GM23338 (cell line): ENCODE measurements at regions not wholly inside any gene's neighbourhood (a gene's known extent, or its start where the extent isn't known, plus 50 kb on each side); places are given as distances from the start of the nearest gene placed in this dataset.

Experiments used
- ATAC-seq: fragments of 200-7000 bp; cut with Tn5 transposase; 3 replicates; pipeline ENCODE4 v1.9.1; 2020
- DNase-seq: peaks from one replicate; pipeline ENCODE4 v3.0.0-alpha.2; 2015; ENCODE audit warnings: low spot score
- H2AFZ ChIP-seq: fragments of 200-600 bp; sonication (generic); 2 replicates; pipeline ENCODE4 v1.8.0; 2016; ENCODE audit warnings: antibody characterized with exemption, mild to moderate bottlenecking, moderate library complexity
- H3F3A ChIP-seq: fragments of 200-600 bp; sonication (generic); replicated peaks from 2 replicates; pipeline ENCODE4 v1.8.0; 2017; ENCODE audit warnings: antibody characterized with exemption, mixed run types, low read depth
- H3K27ac ChIP-seq: fragments of 200-600 bp; sonication (generic); 2 replicates; pipeline ENCODE4 v1.6.1; 2016; ENCODE audit warnings: low read depth
- H3K27me3 ChIP-seq: fragments of 200-600 bp; sonication (generic); 2 replicates; pipeline ENCODE4 v1.8.0; 2016; ENCODE audit warnings: mild to moderate bottlenecking, mixed run types, moderate library complexity; ENCODE audit not compliant: insufficient read depth
- H3K36me3 ChIP-seq: fragments of 200-600 bp; sonication (generic); 2 replicates; pipeline ENCODE4 v1.8.0; 2016; ENCODE audit warnings: mild to moderate bottlenecking; ENCODE audit not compliant: insufficient read depth
- H3K4me1 ChIP-seq: fragments of 200-600 bp; sonication (generic); 2 replicates; pipeline ENCODE4 v1.8.0; 2016; ENCODE audit warnings: mild to moderate bottlenecking, moderate library complexity; ENCODE audit not compliant: insufficient read depth
- H3K4me2 ChIP-seq: fragments of 200-600 bp; sonication (generic); 2 replicates; pipeline ENCODE4 v1.7.1; 2017; ENCODE audit warnings: mixed run types
- H3K4me3 ChIP-seq: fragments of 200-600 bp; sonication (generic); 2 replicates; pipeline ENCODE4 v1.6.1; 2016; ENCODE audit warnings: mixed run types
- H3K79me2 ChIP-seq: fragments of 200-600 bp; sonication (generic); replicated peaks from 2 replicates; pipeline ENCODE4 v1.8.0; 2017; ENCODE audit warnings: mild to moderate bottlenecking; ENCODE audit not compliant: insufficient read depth
- H3K9me2 ChIP-seq: fragments of 200-600 bp; sonication (generic); 2 replicates; pipeline ENCODE4 v1.8.0; 2017; ENCODE audit not compliant: insufficient read depth
- H4K20me1 ChIP-seq: fragments of 200-600 bp; sonication (generic); replicated peaks from 2 replicates; pipeline ENCODE4 v1.8.0; 2017; ENCODE audit warnings: mild to moderate bottlenecking; ENCODE audit not compliant: insufficient read depth
- H3K27ac Mint-ChIP-seq: 2 replicates; pipeline ENCODE4 v1.8.0; 2020; ENCODE audit warnings: inconsistent platforms, mild to moderate bottlenecking, moderate library complexity, mixed read lengths
- H3K27me3 Mint-ChIP-seq: 3 replicates; pipeline ENCODE4 v1.8.0; 2022; ENCODE audit warnings: low read depth, mild to moderate bottlenecking, moderate library complexity, mixed read lengths, inconsistent platforms; ENCODE audit not compliant: insufficient read depth, poor library complexity
- H3K36me3 Mint-ChIP-seq: 3 replicates; pipeline ENCODE4 v1.8.0; 2021; ENCODE audit warnings: low read depth, mild to moderate bottlenecking, inconsistent platforms, moderate library complexity, mixed read lengths
- H3K4me1 Mint-ChIP-seq: 3 replicates; pipeline ENCODE4 v1.8.0; 2020; ENCODE audit warnings: mild to moderate bottlenecking, inconsistent platforms, mixed read lengths
- H3K4me3 Mint-ChIP-seq: 3 replicates; pipeline ENCODE4 v1.8.0; 2021; ENCODE audit warnings: moderate library complexity, mild to moderate bottlenecking, inconsistent platforms, mixed read lengths
- H3K9me3 Mint-ChIP-seq: 3 replicates; pipeline ENCODE4 v1.8.0; 2020; ENCODE audit warnings: moderate library complexity, mild to moderate bottlenecking, inconsistent platforms, mixed read lengths
- CREB1 ChIP-seq: fragments of 250-450 bp; sonication (Bioruptor Pico); IDR thresholded peaks from 2 replicates; pipeline ENCODE4 v1.5.0; 2020; ENCODE audit warnings: low read depth, mild to moderate bottlenecking, moderate library complexity
- EZH2 ChIP-seq: fragments of 200-600 bp; sonication (generic); IDR thresholded peaks from one replicate; pipeline ENCODE4 v1.8.0; 2017; ENCODE audit warnings: antibody characterized with exemption, mild to moderate bottlenecking, low read depth; ENCODE audit not compliant: unreplicated experiment
- EZH2phosphoT487 ChIP-seq: fragments of 200-600 bp; sonication (generic); IDR thresholded peaks from one replicate; pipeline ENCODE4 v1.8.1; 2018; ENCODE audit warnings: antibody characterized with exemption; ENCODE audit not compliant: unreplicated experiment
- JUNB ChIP-seq: IDR thresholded peaks from one replicate; pipeline ENCODE4 v1.6.1; 2016; ENCODE audit warnings: antibody characterized with exemption; ENCODE audit not compliant: unreplicated experiment
- NANOG ChIP-seq: IDR thresholded peaks from 2 replicates; pipeline ENCODE4 v1.6.1; 2016; ENCODE audit warnings: antibody characterized with exemption, borderline replicate concordance
- POLR2AphosphoS5 ChIP-seq: IDR thresholded peaks from 2 replicates; pipeline ENCODE4 v1.6.1; 2016; ENCODE audit warnings: antibody characterized with exemption, low read depth
- STAT1 ChIP-seq: IDR thresholded peaks from one replicate; pipeline ENCODE4 v1.6.1; 2016; ENCODE audit warnings: antibody characterized with exemption; ENCODE audit not compliant: unreplicated experiment
- ZNF114 ChIP-seq: fragments of 250-450 bp; sonication (Bioruptor Pico); IDR thresholded peaks from 2 replicates; pipeline ENCODE4 v1.5.0; 2020; ENCODE audit warnings: mild to moderate bottlenecking, moderate library complexity
- ZNF331 ChIP-seq: fragments of 250-450 bp; sonication (Bioruptor Pico); IDR thresholded peaks from 2 replicates; pipeline ENCODE4 v1.5.0; 2020; ENCODE audit warnings: low read depth, mild to moderate bottlenecking, moderate library complexity
- TF ChIP-seq, protein P1 (sequence below): fragments of 250-450 bp; sonication (Bioruptor Pico); IDR thresholded peaks from 2 replicates; pipeline ENCODE4 v1.5.0; 2020; ENCODE audit warnings: mild to moderate bottlenecking, moderate library complexity
- TF ChIP-seq, protein P2 (sequence below): IDR thresholded peaks from one replicate; pipeline ENCODE4 v1.6.1; 2018; ENCODE audit warnings: antibody characterized with exemption; ENCODE audit not compliant: unreplicated experiment
- TF ChIP-seq, protein P3 (sequence below): IDR thresholded peaks from 2 replicates; pipeline ENCODE4 v1.6.1; 2016; ENCODE audit warnings: antibody characterized with exemption
- TF ChIP-seq, protein P4 (sequence below), 2 experiments: fragments of 200-600 bp in 1 of 2; sonication (generic) in 1 of 2; conservative IDR thresholded peaks; 2 replicates each; pipeline versions ENCODE4 v1.5.1 to v1.6.1; 2016 to 2017; ENCODE audit warnings: antibody characterized with exemption in 2 of 2, low read depth in 2 of 2, mild to moderate bottlenecking in 2 of 2, moderate library complexity in 1 of 2

DNA sequence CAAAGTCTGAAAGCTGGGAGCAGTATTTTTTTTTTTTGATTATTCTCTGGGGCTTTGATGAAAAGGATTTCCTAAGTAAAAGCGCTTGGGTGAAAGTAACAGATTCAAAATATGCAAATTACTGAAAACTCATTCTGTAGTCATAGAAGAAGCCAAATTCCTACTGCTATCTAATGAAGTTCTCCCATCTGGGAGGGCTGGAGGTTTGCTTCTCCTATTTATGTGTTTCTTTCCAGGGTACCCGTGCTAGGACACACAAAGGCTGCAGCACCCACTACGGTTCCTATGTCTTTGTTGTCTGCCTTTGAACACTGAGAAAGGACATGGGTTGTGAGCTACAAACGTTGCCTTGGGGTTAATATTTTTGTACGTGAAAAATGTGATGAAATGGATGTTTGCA, 324.7 kb upstream of the KAZN start:
- no peaks in the 10 kb centered on the region for H3K27me3 Mint-ChIP-seq
- Histone ChIP-seq H3K79me2 (no peaks in the 10 kb centered on the region), H3K9me2 (peaks cover 18% of the 10 kb centered on the region), H3K4me2 (no peak overlapping the region), H4K20me1 (no peaks in the 10 kb centered on the region), H2AFZ (no peak overlapping the region), H3K27ac (no peak overlapping the region), H3K27me3 (no peaks in the 10 kb centered on the region), H3K4me1 (no peaks in the 10 kb centered on the region), H3F3A (no peaks in the 10 kb centered on the region), H3K36me3 (peaks cover 4% of the 10 kb centered on the region; the same call in 1 of the 2 replicates), H3K4me3 (no peak overlapping the region)
- TF ChIP-seq EZH2phosphoT487 = no peak
- TF ChIP-seq, protein P1, sequence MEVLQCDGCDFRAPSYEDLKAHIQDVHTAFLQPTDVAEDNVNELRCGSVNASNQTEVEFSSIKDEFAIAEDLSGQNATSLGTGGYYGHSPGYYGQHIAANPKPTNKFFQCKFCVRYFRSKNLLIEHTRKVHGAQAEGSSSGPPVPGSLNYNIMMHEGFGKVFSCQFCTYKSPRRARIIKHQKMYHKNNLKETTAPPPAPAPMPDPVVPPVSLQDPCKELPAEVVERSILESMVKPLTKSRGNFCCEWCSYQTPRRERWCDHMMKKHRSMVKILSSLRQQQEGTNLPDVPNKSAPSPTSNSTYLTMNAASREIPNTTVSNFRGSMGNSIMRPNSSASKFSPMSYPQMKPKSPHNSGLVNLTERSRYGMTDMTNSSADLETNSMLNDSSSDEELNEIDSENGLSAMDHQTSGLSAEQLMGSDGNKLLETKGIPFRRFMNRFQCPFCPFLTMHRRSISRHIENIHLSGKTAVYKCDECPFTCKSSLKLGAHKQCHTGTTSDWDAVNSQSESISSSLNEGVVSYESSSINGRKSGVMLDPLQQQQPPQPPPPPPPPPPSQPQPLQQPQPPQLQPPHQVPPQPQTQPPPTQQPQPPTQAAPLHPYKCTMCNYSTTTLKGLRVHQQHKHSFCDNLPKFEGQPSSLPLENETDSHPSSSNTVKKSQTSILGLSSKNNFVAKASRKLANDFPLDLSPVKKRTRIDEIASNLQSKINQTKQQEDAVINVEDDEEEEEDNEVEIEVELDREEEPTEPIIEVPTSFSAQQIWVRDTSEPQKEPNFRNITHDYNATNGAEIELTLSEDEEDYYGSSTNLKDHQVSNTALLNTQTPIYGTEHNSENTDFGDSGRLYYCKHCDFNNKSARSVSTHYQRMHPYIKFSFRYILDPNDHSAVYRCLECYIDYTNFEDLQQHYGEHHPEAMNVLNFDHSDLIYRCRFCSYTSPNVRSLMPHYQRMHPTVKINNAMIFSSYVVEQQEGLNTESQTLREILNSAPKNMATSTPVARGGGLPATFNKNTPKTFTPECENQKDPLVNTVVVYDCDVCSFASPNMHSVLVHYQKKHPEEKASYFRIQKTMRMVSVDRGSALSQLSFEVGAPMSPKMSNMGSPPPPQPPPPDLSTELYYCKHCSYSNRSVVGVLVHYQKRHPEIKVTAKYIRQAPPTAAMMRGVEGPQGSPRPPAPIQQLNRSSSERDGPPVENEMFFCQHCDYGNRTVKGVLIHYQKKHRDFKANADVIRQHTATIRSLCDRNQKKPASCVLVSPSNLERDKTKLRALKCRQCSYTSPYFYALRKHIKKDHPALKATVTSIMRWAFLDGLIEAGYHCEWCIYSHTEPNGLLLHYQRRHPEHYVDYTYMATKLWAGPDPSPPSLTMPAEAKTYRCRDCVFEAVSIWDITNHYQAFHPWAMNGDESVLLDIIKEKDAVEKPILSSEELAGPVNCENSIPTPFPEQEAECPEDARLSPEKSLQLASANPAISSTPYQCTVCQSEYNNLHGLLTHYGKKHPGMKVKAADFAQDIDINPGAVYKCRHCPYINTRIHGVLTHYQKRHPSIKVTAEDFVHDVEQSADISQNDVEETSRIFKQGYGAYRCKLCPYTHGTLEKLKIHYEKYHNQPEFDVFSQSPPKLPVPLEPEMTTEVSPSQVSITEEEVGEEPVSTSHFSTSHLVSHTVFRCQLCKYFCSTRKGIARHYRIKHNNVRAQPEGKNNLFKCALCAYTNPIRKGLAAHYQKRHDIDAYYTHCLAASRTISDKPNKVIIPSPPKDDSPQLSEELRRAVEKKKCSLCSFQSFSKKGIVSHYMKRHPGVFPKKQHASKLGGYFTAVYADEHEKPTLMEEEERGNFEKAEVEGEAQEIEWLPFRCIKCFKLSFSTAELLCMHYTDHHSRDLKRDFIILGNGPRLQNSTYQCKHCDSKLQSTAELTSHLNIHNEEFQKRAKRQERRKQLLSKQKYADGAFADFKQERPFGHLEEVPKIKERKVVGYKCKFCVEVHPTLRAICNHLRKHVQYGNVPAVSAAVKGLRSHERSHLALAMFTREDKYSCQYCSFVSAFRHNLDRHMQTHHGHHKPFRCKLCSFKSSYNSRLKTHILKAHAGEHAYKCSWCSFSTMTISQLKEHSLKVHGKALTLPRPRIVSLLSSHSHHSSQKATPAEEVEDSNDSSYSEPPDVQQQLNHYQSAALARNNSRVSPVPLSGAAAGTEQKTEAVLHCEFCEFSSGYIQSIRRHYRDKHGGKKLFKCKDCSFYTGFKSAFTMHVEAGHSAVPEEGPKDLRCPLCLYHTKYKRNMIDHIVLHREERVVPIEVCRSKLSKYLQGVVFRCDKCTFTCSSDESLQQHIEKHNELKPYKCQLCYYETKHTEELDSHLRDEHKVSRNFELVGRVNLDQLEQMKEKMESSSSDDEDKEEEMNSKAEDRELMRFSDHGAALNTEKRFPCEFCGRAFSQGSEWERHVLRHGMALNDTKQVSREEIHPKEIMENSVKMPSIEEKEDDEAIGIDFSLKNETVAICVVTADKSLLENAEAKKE = no peak
- no peak for TF ChIP-seq EZH2
- TF ChIP-seq, protein P2, sequence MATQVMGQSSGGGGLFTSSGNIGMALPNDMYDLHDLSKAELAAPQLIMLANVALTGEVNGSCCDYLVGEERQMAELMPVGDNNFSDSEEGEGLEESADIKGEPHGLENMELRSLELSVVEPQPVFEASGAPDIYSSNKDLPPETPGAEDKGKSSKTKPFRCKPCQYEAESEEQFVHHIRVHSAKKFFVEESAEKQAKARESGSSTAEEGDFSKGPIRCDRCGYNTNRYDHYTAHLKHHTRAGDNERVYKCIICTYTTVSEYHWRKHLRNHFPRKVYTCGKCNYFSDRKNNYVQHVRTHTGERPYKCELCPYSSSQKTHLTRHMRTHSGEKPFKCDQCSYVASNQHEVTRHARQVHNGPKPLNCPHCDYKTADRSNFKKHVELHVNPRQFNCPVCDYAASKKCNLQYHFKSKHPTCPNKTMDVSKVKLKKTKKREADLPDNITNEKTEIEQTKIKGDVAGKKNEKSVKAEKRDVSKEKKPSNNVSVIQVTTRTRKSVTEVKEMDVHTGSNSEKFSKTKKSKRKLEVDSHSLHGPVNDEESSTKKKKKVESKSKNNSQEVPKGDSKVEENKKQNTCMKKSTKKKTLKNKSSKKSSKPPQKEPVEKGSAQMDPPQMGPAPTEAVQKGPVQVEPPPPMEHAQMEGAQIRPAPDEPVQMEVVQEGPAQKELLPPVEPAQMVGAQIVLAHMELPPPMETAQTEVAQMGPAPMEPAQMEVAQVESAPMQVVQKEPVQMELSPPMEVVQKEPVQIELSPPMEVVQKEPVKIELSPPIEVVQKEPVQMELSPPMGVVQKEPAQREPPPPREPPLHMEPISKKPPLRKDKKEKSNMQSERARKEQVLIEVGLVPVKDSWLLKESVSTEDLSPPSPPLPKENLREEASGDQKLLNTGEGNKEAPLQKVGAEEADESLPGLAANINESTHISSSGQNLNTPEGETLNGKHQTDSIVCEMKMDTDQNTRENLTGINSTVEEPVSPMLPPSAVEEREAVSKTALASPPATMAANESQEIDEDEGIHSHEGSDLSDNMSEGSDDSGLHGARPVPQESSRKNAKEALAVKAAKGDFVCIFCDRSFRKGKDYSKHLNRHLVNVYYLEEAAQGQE = no peak
- TF ChIP-seq STAT1 = no peak
- TF ChIP-seq ZNF331 (CRISPR knock-in tag) = no peak
- TF ChIP-seq POLR2AphosphoS5 = no peak
- TF ChIP-seq ZNF114 = no peak
- no peak for TF ChIP-seq CREB1 (CRISPR knock-in tag)
- TF ChIP-seq, protein P3, sequence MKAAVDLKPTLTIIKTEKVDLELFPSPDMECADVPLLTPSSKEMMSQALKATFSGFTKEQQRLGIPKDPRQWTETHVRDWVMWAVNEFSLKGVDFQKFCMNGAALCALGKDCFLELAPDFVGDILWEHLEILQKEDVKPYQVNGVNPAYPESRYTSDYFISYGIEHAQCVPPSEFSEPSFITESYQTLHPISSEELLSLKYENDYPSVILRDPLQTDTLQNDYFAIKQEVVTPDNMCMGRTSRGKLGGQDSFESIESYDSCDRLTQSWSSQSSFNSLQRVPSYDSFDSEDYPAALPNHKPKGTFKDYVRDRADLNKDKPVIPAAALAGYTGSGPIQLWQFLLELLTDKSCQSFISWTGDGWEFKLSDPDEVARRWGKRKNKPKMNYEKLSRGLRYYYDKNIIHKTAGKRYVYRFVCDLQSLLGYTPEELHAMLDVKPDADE = no peak
- TF ChIP-seq NANOG = no peak
- TF ChIP-seq, protein P4, sequence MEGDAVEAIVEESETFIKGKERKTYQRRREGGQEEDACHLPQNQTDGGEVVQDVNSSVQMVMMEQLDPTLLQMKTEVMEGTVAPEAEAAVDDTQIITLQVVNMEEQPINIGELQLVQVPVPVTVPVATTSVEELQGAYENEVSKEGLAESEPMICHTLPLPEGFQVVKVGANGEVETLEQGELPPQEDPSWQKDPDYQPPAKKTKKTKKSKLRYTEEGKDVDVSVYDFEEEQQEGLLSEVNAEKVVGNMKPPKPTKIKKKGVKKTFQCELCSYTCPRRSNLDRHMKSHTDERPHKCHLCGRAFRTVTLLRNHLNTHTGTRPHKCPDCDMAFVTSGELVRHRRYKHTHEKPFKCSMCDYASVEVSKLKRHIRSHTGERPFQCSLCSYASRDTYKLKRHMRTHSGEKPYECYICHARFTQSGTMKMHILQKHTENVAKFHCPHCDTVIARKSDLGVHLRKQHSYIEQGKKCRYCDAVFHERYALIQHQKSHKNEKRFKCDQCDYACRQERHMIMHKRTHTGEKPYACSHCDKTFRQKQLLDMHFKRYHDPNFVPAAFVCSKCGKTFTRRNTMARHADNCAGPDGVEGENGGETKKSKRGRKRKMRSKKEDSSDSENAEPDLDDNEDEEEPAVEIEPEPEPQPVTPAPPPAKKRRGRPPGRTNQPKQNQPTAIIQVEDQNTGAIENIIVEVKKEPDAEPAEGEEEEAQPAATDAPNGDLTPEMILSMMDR (conservative IDR thresholded peaks at IDR 0.05; ENCODE audit: low read depth in 2 of 2) = no peak
- TF ChIP-seq JUNB = no peak
- peaks cover 6% of the 10 kb centered on the region; the same call in 2 of the 3 replicates for H3K9me3 Mint-ChIP-seq
- H3K4me3 Mint-ChIP-seq = no peak overlapping the region
- no peak for ATAC-seq
- H3K4me1 Mint-ChIP-seq = peaks cover 4% of the 10 kb centered on the region
- no peak overlapping the region for H3K27ac Mint-ChIP-seq
- no peaks in the 10 kb centered on the region for H3K36me3 Mint-ChIP-seq
- no peak for DNase-seq
